HEK293 (cell line): ENCODE measurements at regions not wholly inside any gene's neighbourhood (a gene's known extent, or its start where the extent isn't known, plus 50 kb on each side); places are given as distances from the start of the nearest gene placed in this dataset.
A peak's percentile ranks its signal among the peaks of the same experiment; 100 is the strongest.
"Not testable (repeated sequence)": the region's sequence is repeated elsewhere in the genome, so short reads cannot be mapped to it uniquely, and the experiment has no call there.

Source experiments
- CTCF ChIA-PET: fragments of 350-600 bp; formaldehyde crosslinking; extraction: SDS; loops from one replicate; lab custom pipeline; 2021; ENCODE audit warnings: antibody characterized with exemption; lab: Yijun Ruan, JAX
- POLR2A ChIA-PET: fragments of 300-600 bp; formaldehyde crosslinking; extraction: SDS; loops from one replicate; lab custom pipeline; 2020; ENCODE audit warnings: antibody characterized with exemption, inconsistent platforms; lab: Yijun Ruan, JAX
- H3K27ac ChIP-seq: fragments of 200-500 bp; sonication (Bioruptor generic); 2 replicates; pipeline ENCODE4 v1.5.1; 2014; ENCODE audit warnings: low read depth, low read length, control low read depth, inconsistent platforms; ENCODE audit errors: extremely low read depth
- H3K36me3 ChIP-seq, 2 experiments: fragments of 200-500 bp in 1 of 2; sonication (Bioruptor generic) in 1 of 2; 1 replicate in 1 of 2; 2 replicates in 1 of 2; pipeline ENCODE4 v1.5.1; 2014 to 2017; ENCODE audit warnings: inconsistent platforms in 2 of 2, low read length in 2 of 2; ENCODE audit not compliant: control insufficient read depth in 2 of 2, insufficient read depth in 1 of 2
- H3K4me1 ChIP-seq: fragments of 200-500 bp; sonication (Bioruptor generic); 2 replicates; pipeline ENCODE4 v1.5.1; 2014; ENCODE audit warnings: mild to moderate bottlenecking, low read length, inconsistent platforms; ENCODE audit not compliant: control insufficient read depth, insufficient read depth
- H3K4me3 ChIP-seq: 2 replicates; pipeline ENCODE4 v1.5.1; 2011; ENCODE audit warnings: low read depth, mild to moderate bottlenecking, control low read depth, low read length, moderate library complexity
- H3K9me3 ChIP-seq: fragments of 200-500 bp; sonication (Bioruptor generic); 2 replicates; pipeline ENCODE4 v1.5.1; 2014; ENCODE audit warnings: low read depth, low read length, inconsistent platforms; ENCODE audit not compliant: control insufficient read depth, insufficient read depth
- ZNF654 ChIP-seq: fragments of 450-650 bp; formaldehyde crosslinking; IDR thresholded peaks from 2 replicates; pipeline ENCODE4 v1.5.1; 2016; ENCODE audit warnings: low read depth, missing biosample characterization, missing genetic modification characterization

DNA sequence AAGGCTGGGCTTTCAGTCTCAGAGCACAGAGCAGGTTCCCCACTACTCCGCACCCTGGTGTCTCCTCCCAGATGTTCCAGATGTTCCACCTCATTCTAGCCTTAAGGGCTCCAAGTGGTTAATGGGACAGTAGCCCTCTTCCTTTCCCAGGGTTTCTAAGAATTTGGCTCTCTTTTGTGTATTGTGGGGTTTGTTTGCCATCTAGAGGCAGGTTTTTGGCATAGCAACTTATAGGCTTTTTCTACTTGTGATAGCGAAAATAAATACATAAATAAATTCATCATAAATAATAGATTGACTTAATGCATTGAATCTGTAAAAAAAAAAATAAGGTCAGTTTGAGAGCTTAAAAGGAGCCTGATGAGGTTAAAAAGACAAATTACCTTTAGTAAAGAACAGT is 86.1 kb upstream of the XKR3 start:
- H3K4me1 ChIP-seq, H3K36me3 ChIP-seq: not testable (repeated sequence)
- TF ChIP-seq ZNF654 (tag by site-specific recombination), result peak; percentile 35
- TF ChIP-seq, all 188 proteins: peak for 1; not testable (repeated sequence) for 187
- POLR2A ChIA-PET, H3K9me3 ChIP-seq, H3K4me3 ChIP-seq, H3K27ac ChIP-seq: not testable (repeated sequence)
- CTCF ChIA-PET, result interaction anchor here (1.8 kb wide), 1 partner anchor 147 kb away, joined by 13 read pairs; no protein-coding TSS in a partner anchor

DNA sequence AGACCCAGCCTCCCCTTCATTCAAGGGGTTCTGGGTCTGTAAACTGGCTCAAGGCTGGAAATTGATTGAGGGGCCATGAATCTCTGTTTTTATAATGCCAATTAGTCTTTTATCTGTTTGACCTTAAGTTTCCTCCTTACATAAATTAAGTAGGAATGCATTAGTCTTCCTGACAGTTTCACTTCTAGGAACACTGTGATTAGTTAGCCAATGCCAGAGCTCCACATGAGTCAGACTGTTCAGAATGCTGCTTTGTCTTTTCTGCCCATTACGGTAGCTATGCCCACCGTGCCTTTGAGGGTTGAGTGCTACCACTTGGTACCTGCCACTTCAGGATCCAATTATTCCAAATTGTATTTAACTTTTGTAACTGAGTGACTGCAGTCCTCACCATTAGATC is 76.8 kb upstream of the XKR3 start:
- H3K27ac ChIP-seq, H3K4me1 ChIP-seq, H3K9me3 ChIP-seq, H3K36me3 ChIP-seq, CTCF ChIA-PET, POLR2A ChIA-PET, H3K4me3 ChIP-seq: not testable (repeated sequence)

- H3K36me3 ChIP-seq, H3K4me1 ChIP-seq, H3K9me3 ChIP-seq, CTCF ChIA-PET, H3K4me3 ChIP-seq, POLR2A ChIA-PET, H3K27ac ChIP-seq: not testable (repeated sequence)
Measured at GRCh38 chr22:16901579-16901978, 76.4 kb upstream of the XKR3 start.

DNA sequence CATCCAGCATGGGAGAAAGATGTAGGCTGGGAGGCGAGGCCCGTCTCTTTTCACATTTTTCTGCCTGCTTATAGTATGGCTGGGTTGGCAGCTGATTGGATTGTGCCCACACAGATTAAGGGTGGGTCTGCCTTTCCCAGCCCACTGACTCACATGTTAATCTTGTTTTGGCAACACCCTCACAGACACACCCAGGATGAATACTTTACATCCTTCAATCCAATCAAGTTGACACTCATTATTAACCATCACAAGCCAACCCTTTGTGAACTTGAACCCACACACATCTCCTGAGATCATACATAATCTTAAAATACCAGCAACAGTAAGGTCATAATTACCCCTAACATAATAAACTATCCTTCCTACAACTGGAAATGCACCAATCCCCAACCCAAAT is 74.1 kb upstream of the XKR3 start:
- POLR2A ChIA-PET, H3K4me3 ChIP-seq, H3K9me3 ChIP-seq, H3K27ac ChIP-seq, CTCF ChIA-PET, H3K4me1 ChIP-seq, H3K36me3 ChIP-seq: not testable (repeated sequence)

GRCh38 chr22:16897365-16897764 is 72.2 kb upstream of the XKR3 start:
- H3K4me1 ChIP-seq, H3K4me3 ChIP-seq, CTCF ChIA-PET, H3K36me3 ChIP-seq, POLR2A ChIA-PET, H3K27ac ChIP-seq, H3K9me3 ChIP-seq: not testable (repeated sequence)

- H3K9me3 ChIP-seq, H3K36me3 ChIP-seq, H3K4me1 ChIP-seq, H3K4me3 ChIP-seq, POLR2A ChIA-PET, H3K27ac ChIP-seq: not testable (repeated sequence)
- TF ChIP-seq ZNF654 (tag by site-specific recombination), result peak; percentile 40
- CTCF ChIA-PET, result interaction anchor here (0.6 to 1.0 kb wide), 4 partner anchors 50 to 1075 kb away, joined by 3 to 5 read pairs (median 4); no protein-coding TSS in a partner anchor
Measured at GRCh38 chr22:16891892-16892291, 66.7 kb upstream of the XKR3 start.

- H3K4me3 ChIP-seq, POLR2A ChIA-PET, H3K9me3 ChIP-seq, H3K4me1 ChIP-seq, H3K36me3 ChIP-seq, H3K27ac ChIP-seq, CTCF ChIA-PET: not testable (repeated sequence)
Measured at GRCh38 chr22:16876339-16876738, 51.1 kb upstream of the XKR3 start.
